ENCODE measurements at regions not wholly inside any gene's neighbourhood (a gene's known extent, or its start where the extent isn't known, plus 50 kb on each side); places are given as distances from the start of the nearest gene placed in this dataset.

GRCh38 chr1:82221721-82222120 is 421.0 kb downstream of the ADGRL2 start:
- intact Hi-C loops (cut with DNase I; ENCODE audit: low total_unique reads) (loop anchor here (10.0 kb wide), 1 partner anchor 217 kb away; no protein-coding TSS in a partner anchor), in situ Hi-C loops (cut with MboI; ENCODE audit: low pct_ligation_motif_present in 1 of 4, low pct_unique_long_range_greater_than_20kb in 1 of 4, low sequenced_read_pairs in 3 of 4) (no loop called here)
- 74 to 91% methylated on average over 5 of the region's 5 CpGs for WGBS, 2 donors (ENCODE audit: low coverage in 1 of 2)

GRCh38 chr1:82220754-82221153 is 420.0 kb downstream of the ADGRL2 start:
- DNase-seq = no peak
- in situ Hi-C loops (cut with MboI; ENCODE audit: low pct_ligation_motif_present in 1 of 4, low pct_unique_long_range_greater_than_20kb in 1 of 4, low sequenced_read_pairs in 3 of 4) (no loop called here), intact Hi-C loops (cut with DNase I; ENCODE audit: low total_unique reads) (loop anchor here (10.0 kb wide), 1 partner anchor 216 kb away; no protein-coding TSS in a partner anchor)
- H3K4me1 ChIP-seq = peaks cover 0 to 5% (median 2%) of the 10 kb centered on the region in 4 donors
- 88% methylated on average over 5 of the region's 5 CpGs; no CpG with 5 or more reads in 1 of the 2 donors for WGBS, 2 donors (ENCODE audit: low coverage in 1 of 2)
- H3K36me3 ChIP-seq = no peaks in the 10 kb centered on the region
- TF ChIP-seq POLR2A (IDR thresholded peaks at IDR 0.05) (no peak), POLR2AphosphoS5 (IDR thresholded peaks at IDR 0.05) (no peak)
- H3K27me3 ChIP-seq = no peaks in the 10 kb centered on the region
- H3K4me3 ChIP-seq = no peak overlapping the region
- no peaks in the 10 kb centered on the region for H3K9me3 ChIP-seq
- H3K27ac ChIP-seq = no peak overlapping the region

More at GRCh38 chr1:82221721-82222120, 421.0 kb downstream of the ADGRL2 start:
- no peaks in the 10 kb centered on the region for H3K9me3 ChIP-seq
- no peak for DNase-seq
- TF ChIP-seq POLR2A (IDR thresholded peaks at IDR 0.05) (no peak), POLR2AphosphoS5 (IDR thresholded peaks at IDR 0.05) (no peak), EP300 (IDR thresholded peaks at IDR 0.05; ENCODE audit: low read depth) (no peak), CTCF (IDR thresholded peaks at IDR 0.05) (no peak)
- no peak overlapping the region for H3K4me3 ChIP-seq
- H3K27ac ChIP-seq = no peak overlapping the region
- H3K4me1 ChIP-seq = peaks cover 0 to 9% (median 2%) of the 10 kb centered on the region in 4 donors
- no peaks in the 10 kb centered on the region for H3K36me3 ChIP-seq
- no peaks in the 10 kb centered on the region for H3K27me3 ChIP-seq

GRCh38 chr1:82219841-82220240 is 419.1 kb downstream of the ADGRL2 start:
- no peaks in the 10 kb centered on the region for H3K4me1 ChIP-seq
- H3K27me3 ChIP-seq = no peaks in the 10 kb centered on the region
- intact Hi-C loops (cut with DNase I; ENCODE audit: low total_unique reads) = loop anchor here (10.0 kb wide), 1 partner anchor 215 kb away; no protein-coding TSS in a partner anchor
- DNase-seq = no peak
- in situ Hi-C loops (cut with MboI; ENCODE audit: low pct_ligation_motif_present in 1 of 4, low pct_unique_long_range_greater_than_20kb in 1 of 4, low sequenced_read_pairs in 3 of 4) = no loop called here
- no peak for TF ChIP-seq CTCF (IDR thresholded peaks at IDR 0.05)
- no peak for TF ChIP-seq EP300 (IDR thresholded peaks at IDR 0.05; ENCODE audit: low read depth)
- no peak for TF ChIP-seq POLR2A (IDR thresholded peaks at IDR 0.05)
- TF ChIP-seq POLR2AphosphoS5 (IDR thresholded peaks at IDR 0.05) = no peak
- H3K27ac ChIP-seq = no peak overlapping the region
- H3K9me3 ChIP-seq = no peaks in the 10 kb centered on the region
- H3K36me3 ChIP-seq = no peaks in the 10 kb centered on the region
- 87 to 98% methylated on average over 3 of the region's 3 CpGs for WGBS, 2 donors (ENCODE audit: low coverage in 1 of 2)
- H3K4me3 ChIP-seq = no peak overlapping the region

GRCh38 chr1:82218846-82219245 is 418.1 kb downstream of the ADGRL2 start:
- TF ChIP-seq POLR2A (IDR thresholded peaks at IDR 0.05) (no peak), CTCF (IDR thresholded peaks at IDR 0.05) (no peak), EP300 (IDR thresholded peaks at IDR 0.05; ENCODE audit: low read depth) (no peak), POLR2AphosphoS5 (IDR thresholded peaks at IDR 0.05) (no peak)
- in situ Hi-C loops (cut with MboI; ENCODE audit: low pct_ligation_motif_present in 1 of 4, low pct_unique_long_range_greater_than_20kb in 1 of 4, low sequenced_read_pairs in 3 of 4) (no loop called here), intact Hi-C loops (cut with DNase I; ENCODE audit: low total_unique reads) (no loop called here)
- Histone ChIP-seq H3K4me1 (no peaks in the 10 kb centered on the region), H3K36me3 (no peaks in the 10 kb centered on the region), H3K9me3 (no peaks in the 10 kb centered on the region), H3K27ac (no peak overlapping the region), H3K4me3 (no peak overlapping the region), H3K27me3 (no peaks in the 10 kb centered on the region)
- no peak for DNase-seq
- WGBS, 2 donors (ENCODE audit: low coverage in 1 of 2) = 43 to 68% methylated on average over 2 of the region's 2 CpGs

- H3K36me3 ChIP-seq = no peaks in the 10 kb centered on the region
- 84 to 88% methylated on average over 2 of the region's 2 CpGs for WGBS, 2 donors (ENCODE audit: low coverage in 1 of 2)
- no peak overlapping the region for H3K27ac ChIP-seq
- in situ Hi-C loops (cut with MboI; ENCODE audit: low pct_ligation_motif_present in 1 of 4, low pct_unique_long_range_greater_than_20kb in 1 of 4, low sequenced_read_pairs in 3 of 4) (no loop called here), intact Hi-C loops (cut with DNase I; ENCODE audit: low total_unique reads) (no loop called here)
- no peak for DNase-seq
- no peaks in the 10 kb centered on the region for H3K4me1 ChIP-seq
- no peak overlapping the region for H3K4me3 ChIP-seq
- TF ChIP-seq CTCF (IDR thresholded peaks at IDR 0.05) (no peak), POLR2A (IDR thresholded peaks at IDR 0.05) (no peak), EP300 (IDR thresholded peaks at IDR 0.05; ENCODE audit: low read depth) (no peak), POLR2AphosphoS5 (IDR thresholded peaks at IDR 0.05) (no peak)
- no peaks in the 10 kb centered on the region for H3K27me3 ChIP-seq
- H3K9me3 ChIP-seq = no peaks in the 10 kb centered on the region
These were observed 415.1 kb downstream of the ADGRL2 start for GRCh38 chr1:82215853-82216175.
